Iris pigment epithelial cell (primary cell): ENCODE measurements at regions not wholly inside any gene's neighbourhood (a gene's known extent, or its start where the extent isn't known, plus 50 kb on each side); places are given as distances from the start of the nearest gene placed in this dataset.
"Not testable (repeated sequence)": the region's sequence is repeated elsewhere in the genome, so short reads cannot be mapped to it uniquely, and the experiment has no call there.

ENCODE experiments used
- DNase-seq: peaks from one replicate; pipeline ENCODE4 v3.0.0-alpha.2; 2011; ENCODE audit warnings: low read depth

DNA sequence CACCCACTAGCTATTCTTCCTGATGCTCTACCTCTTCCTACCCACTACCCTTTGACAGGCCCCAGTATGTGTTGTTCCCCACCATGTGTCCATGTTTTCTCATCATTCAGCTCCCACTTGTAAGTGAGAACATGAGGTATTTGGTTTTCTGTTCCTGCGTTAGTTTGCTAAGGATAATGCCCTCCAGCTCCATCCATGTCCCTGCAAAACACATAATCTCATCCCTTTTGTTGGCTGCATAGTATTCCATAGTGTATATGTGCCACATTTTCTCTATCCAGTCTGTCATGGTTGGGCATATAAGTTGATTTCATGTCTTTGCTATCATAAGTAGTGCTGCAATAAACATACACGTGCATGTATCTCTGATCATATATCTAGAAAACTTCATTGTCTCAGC lies 218.3 kb upstream of the STXBP5 start:
- DNase-seq, result no peak

DNA sequence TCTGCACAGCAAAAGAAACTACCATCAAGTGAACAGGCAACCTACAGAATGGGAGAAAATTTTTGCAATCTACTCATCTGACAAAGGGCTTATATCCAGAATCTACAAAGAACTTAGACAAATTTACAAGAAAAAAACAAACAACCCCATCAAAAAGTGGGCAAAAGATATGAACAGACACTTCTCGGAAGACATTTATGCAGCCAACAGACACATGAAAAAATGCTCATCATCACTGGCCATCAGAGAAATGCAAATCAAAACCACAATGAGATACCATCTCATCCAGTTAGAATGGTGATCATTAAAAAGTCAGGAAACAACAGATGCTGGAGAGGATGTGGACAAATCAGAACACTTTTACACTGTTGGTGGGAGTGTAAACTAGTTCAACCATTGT lies 216.3 kb upstream of the STXBP5 start:
- DNase-seq, result not testable (repeated sequence)

DNA sequence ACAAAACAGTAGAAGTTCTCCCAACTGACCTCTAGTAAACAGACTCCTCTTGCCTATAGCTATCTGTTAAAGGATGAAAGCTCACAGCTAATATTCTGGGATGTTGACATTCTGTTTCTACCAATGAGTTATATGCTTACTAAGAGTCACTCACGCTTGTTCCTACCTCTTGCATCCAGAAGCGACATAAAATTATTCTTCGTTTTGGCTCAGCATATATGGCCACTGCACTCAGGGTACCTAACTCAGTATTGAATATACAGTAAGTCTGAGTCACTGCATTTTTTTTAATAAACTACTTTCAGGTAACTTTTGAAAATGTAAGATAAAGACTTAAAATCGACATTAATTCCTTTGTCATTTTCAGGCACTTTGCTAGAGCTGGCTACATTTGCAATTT lies 214.4 kb upstream of the STXBP5 start:
- no peak for DNase-seq

DNA sequence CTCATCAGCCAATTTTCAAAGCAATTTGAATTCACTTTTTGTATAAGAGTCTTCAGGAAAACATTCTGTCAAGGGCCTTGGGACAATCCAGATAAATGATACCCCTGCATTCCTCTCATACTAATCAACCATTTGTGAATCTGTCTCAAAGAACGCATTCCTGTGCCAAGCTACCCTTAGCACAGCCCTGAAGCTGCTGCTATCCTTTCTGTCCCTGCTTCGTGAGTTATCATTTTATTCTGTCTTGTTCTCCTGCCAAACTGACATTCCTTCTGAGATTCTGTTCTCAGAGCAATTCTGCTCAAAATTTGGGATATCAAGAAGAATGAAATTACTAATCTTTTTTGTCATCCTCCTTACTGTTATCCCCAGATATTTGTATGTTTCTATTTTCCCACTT lies 213.9 kb upstream of the STXBP5 start:
- DNase-seq, result peak; percentile 84

DNA sequence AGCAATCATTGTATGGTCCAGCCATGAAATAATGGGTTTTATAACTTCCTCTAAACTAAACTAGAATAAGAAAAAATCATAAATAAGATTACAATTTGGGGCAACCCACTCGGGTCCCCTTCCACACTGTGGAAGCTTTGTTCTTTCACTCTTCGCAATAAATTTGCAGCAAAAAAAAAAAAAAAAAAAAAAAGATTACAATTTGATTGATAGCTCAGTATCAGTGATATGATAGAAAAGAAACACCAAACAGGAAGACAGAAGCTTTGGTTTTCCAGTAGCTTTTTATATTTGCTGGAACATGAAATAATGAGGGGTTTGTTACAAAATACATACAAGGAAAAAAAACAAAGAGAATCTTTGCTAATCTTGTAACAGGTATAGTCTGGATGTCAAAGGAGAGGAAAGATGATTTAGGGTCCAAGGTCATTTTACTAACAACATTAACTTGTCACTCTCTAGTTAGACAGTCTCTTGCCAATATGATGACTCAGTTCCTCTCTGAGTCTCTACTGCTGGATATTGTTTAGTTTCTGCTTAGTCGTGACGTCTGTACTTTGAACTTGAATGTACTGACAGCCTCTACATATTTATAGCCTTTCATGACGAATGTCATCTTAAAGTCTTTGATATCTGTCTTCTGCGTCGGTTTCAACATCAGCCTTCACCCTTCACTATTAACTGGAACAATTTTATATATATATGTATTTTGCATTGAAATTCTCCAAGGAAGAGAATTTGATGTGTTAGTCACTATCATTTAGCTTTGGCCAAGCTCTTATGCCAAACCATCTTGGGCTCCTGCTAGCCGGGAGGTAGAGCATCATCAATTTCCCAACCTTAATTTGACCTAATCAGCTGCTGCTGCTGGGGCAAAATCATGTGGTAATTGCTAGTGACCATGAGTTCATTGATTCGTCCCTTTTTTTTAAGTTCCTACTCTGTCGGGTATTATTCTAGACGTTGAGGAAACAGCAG lies 213.1 kb upstream of the STXBP5 start:
- DNase-seq, result peak; percentile 91

DNA sequence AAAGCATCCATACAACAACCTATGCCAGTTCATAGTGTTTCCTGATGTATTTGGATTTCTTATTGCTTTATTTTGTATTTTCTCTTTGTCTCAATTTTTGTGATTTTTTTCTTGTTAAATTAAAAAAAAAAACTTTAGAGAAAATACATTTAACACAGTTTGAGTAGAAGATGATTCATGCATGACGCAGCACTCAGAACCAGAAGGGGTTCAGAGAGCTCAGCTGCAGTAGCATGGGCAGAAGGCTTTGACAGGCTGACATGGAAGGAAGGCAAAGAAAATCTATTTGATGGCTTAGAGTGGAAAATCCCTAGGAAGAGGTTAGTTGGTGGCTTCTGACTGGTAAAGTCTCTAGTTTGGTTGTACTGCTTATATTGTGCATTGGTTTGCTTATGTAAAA lies 207.2 kb upstream of the STXBP5 start:
- peak; percentile 91 for DNase-seq

DNA sequence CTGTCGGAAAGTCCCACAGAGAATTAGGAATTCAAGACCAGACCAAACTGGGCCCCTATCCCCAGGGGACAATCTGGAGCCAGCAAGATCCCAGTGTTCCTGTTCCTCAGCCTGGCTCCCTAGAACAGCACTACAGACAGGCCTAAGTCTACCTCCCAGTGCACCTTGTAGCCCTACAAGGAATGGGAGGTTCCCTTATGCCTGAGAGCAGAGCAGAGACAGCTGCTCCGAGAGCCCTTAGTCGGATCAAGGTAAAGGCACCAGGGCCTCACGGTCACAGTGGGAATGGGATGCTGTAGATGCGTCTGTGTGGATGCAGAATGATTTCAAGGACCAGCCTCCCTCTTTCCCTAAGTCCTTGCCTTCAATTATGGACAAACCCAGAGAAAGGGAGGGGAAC lies 204.5 kb upstream of the STXBP5 start:
- no peak for DNase-seq

DNA sequence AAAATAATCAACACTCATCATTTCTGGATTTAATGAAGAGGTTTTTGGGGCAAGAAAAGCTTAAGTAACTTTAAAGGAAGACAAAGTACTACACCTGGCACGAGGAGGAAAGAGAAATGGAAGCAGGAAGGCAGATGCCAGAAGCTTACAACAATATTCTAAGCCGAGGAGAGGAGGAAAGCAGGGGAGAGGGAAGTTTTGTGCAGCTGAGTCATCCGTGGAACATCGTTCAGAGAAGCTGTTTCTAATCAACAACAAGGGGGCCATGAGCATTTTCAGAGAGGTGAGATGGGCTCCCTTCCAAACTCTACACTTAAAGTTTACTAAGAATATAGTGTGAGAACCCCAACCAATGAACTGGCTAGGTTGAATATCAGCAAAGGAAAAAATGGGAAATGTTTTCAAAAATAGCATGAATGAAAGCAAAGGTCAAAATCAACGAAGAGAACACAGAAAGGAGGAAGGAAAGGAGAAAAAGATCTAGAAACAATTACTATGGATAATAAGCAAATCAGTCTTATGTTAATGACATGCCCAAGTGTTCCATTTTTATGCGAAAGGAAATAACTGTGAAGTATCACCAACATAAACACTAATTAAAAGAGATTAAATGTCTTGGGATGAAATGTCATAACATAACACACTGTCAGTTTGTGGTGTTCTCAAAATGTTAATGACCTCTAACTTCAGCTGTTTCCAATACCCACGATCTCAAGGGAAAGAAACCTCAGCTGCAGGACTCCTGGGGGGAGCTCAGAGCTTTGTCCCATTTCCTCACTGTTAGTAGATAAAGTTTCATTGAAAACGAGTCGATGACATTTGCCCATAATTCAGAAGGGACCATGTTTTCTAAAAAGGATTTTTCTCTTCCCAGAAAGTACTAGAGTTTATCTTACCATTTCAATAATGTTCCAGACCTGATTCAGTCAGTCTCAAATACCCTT lies 203.4 kb upstream of the STXBP5 start:
- peak; percentile 83 for DNase-seq

DNA sequence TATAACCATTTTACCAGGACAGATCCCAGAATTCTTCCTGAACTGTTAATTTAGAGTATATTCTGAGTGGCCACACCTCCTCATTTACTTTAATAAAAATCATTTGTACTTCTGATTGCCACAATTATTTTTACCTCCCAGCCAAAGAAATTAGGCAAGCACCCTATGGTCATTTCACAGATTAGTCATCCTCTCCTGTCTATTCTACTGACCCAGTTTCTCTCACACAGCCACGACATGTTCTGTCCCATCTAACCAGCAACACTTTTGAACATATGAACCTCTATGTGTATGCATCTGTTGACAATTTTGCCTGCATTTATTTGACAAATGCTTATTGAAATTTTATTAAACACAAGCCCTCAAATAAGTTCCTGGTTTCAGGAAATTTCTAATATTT lies 202.6 kb upstream of the STXBP5 start:
- DNase-seq, result peak; percentile 54

DNA sequence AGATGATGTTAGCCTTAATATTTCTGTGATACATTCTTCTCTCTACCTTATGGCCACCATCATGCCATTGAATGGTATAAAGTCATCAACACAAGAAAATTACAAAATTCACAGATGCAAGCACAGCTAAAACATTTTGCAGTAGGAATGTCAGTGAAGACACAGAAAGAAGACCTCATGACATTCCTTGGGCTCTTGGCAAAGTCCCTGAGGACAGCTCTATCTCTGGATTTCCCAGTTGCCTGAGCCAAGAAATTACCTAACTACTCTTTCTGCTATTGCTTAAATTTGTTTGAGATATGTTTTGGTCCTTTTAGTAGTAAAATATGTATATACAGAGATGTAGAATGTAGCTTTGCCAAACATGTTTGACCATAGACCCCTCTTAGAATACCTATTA lies 201.0 kb upstream of the STXBP5 start:
- DNase-seq, result no peak

DNA sequence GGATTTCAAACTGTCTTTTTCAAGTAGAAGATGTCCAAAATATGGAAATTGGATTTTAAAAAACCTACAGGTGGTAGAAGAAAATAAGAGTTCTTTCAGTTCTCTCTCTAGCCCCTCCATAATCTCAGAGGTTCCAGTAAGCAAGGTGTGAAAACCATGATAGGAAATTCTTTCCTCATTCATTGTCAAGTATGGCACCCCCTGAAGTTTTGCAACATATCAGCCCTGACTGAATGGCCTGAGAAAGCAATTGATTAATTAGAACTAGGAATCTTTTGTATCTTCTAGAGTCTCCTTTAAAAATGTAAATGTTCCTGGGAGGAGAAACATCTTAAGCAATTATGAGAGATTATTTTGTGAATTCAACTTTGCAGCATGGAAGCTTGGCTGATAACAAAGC lies 198.7 kb upstream of the STXBP5 start:
- no peak for DNase-seq

DNA sequence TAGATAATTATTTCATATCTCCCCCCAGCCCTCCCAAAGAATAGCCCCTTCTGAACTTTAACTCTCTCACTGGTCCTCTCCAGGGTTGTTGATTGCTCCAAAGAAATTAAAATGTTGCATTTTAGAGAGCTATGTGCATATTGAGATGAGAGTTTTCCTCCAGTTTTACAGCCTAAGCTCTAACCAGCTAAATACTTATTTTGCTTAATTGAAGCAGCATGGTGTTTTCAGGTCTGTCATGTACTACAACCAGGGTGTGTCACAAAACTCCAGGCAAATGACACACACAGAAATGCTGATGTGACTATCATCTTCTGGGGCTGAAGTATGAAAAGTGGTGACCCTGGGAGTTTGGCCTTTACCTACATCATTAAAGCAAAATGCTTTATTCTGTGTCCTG lies 196.8 kb upstream of the STXBP5 start:
- DNase-seq, result no peak

DNA sequence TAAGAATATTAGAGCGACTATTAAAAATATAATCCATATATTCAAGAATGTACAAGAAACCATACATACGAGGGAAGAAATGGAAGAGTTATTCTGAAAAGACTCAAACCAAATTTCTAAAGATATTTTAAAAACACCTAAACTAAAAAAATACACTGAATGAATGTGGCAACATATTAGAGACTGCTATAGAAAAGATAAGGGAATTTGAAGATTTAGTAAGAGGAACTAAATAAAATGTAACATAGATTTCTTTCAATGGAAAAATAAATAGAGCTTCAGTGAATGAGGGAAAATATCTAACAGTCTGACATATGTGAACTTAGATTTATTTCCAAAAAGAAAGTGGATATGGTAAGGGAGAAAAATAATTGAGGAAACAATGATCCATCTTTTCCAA lies 194.9 kb upstream of the STXBP5 start:
- DNase-seq, result no peak

DNA sequence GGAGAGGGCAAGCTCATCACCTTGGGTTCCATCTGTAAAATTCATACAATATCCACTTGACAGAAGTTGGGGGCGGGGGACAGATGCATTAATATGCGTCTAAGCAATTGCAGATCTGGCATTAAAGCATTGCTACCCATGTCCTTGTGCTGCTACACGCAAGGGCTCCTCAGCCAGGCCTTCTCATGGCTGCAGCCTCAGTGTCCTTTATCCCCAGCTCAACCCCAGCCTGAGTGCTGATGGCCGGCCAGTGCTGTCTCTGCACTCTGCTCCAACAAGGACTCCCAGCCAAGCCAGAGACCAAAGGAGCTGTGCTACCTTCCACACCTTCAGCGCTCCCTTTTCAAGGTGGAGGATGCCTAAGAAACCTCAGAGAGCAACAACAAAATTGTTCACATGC lies 188.5 kb upstream of the STXBP5 start:
- DNase-seq, result no peak

DNA sequence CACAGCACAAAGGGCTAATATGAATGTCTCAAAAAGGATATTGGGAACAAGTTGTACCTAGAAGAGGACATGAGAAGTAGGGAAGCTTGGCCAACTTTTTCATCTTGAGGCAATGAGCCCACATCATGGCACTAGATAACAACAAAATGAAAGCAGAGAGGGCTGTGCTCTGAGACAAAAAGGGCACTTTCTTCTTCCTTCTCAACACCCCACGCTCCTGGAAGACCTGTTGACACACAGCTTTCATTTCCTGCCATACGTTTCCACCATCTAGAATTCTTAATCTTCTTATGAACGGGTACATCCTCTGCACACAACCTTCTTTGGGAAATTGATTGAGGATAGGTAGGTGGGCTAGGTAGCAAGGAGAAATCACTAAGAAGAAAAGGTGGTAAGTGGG lies 187.8 kb upstream of the STXBP5 start:
- no peak for DNase-seq

DNA sequence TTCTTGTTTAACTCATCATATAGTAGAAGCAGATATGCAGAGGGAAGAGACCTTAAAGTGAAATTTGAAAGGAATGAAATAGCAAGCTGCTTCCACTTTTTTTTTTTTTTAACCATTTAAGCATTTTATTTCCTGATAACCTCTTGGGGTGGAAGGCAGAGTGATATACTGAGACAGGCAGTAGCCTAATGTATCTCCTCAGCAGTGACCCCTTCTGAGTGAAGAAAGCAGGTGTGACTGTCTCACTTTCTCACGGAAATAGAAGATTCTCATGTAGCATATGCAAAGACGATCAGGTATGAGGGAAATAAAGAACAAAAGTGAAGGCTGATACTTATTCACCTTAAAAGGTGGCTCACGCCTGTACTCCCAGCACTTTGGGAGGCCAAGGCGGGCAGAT lies 187.1 kb upstream of the STXBP5 start:
- no peak for DNase-seq

DNA sequence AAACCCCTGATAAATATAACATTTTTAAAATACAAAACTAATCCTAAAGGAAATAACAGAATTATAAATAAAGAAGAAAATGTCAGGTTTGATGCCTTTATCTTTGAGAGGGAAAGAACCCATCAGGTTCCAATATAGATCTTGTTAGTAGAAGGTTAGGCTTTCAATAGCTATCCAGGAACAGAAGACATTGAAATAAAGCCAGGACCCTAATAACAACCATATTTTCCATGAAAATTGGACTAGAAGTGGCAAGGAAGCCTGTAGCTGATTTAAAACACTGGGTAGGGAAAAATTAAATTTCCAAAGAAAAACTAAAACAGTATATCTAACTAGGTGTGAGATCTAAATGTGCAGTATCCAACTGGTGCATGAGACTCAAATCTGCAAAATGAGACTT lies 185.2 kb upstream of the STXBP5 start:
- DNase-seq, result no peak

DNA sequence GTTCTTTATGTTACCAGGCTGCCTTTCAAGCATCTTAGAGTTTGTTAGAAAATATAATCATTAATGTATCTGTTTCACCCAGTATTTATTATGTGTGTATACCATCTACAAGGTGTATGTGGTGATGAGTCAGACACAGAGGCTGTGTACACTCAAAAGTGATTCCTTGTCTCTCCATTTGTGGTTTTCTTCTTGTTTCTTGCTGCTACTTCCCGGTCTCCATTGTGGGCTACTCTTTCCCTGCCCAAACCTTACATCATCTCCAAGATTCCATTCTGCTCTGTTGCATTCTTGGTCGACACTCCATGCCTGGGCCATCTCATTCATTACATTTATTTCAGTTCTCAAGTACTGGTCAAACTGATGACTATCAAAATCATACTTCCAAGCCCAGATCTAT lies 182.2 kb upstream of the STXBP5 start:
- DNase-seq, result peak; percentile 49

DNA sequence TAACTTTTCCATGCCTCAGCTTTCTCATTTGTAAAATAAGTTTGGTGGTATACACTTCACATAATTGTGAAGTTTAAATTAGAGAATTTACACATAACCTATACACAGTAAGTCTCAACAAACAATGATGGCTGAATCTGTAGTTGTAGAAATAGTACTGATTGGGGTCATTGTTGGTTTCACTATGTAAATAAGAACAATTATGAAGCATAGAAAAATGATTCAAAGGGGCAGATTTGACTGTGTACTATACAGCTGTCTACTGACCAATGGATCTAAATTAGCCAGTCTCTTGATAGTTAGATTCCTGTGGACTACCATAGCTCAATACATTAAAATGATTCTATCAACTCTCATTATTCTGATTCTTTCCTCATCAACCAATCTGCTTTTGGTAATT lies 181.1 kb upstream of the STXBP5 start:
- DNase-seq, result no peak

DNA sequence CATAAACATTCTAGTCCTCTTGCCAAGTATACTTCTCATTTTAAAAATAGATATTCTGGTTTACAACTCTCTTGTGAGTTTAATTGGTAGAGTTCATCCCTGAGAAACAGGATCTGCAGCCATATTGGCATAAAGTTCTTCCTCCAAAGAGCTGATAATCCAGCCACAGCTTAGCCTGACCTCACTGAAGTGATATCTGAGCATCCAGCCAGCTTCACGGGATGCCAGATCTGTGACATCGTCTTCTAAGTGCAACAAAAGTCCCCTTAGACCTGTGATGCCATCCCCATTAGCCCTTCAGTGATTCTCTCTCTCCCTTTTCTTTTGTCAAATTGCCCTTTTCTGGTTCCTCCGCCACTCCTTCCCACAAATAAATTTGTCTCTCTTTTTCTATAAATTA lies 180.6 kb upstream of the STXBP5 start:
- DNase-seq, result peak; percentile 31

DNA sequence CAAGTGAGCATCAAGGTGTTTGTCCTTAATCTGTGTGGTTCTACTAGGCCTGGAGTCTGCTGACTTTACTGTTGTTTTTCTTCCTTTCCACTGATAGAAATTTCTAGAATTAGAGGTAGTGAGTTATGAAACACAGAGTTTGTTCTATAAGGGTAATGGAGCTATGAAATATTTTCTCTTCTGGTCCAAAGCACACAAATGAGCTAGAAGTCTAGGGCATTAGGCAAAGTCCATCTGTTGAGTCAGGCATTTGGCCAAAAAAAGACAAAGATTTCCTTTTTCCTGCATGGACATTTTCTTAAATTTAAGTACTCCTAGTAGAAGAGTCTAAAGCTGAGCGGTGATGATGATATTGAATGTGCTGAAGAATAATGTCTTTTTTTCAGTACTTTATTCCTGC lies 174.3 kb upstream of the STXBP5 start:
- DNase-seq, result no peak

DNA sequence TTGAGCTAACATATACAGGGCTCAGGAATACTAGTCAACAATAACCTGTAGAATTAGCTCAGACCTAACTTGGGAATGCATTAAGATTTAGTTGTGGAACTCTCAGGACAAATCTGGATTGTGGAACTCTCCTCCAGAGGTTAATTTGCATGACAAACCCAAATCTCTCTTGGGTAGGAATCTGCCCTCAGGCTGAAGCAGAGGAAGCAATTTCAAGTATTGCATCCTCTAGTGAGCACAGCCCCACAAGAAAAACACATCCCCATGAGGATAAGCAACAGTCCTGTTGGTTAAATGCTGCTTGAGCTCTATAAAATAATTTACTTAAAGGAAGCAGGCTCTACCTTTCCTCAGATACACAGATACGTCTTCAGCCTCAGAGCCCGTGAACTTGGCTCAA lies 170.9 kb upstream of the STXBP5 start:
- no peak for DNase-seq

DNA sequence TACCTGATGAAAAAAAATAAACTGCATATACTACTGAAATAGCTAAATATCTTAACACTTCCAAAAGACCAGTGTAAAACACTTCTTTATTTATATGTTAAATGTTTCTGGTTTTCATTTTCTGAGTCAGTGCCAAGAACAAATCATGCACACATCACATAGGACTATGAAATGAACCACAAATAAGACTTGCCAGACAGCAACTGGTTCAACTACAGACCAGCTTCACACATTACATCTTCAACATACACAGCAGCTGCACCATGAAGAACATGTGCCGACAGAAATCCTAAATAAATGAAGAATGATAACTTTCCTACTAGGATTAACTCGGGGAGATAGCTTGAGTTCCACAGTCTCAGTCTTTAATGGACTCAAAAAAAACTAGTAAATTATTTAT lies 168.3 kb upstream of the STXBP5 start:
- peak; percentile 29 for DNase-seq
